ENCODE measurements at regions not wholly inside any gene's neighbourhood (a gene's known extent, or its start where the extent isn't known, plus 50 kb on each side); places are given as distances from the start of the nearest gene placed in this dataset.

- DNase-seq (ENCODE audit: low read depth), result no peak
- TF ChIP-seq, protein P1, sequence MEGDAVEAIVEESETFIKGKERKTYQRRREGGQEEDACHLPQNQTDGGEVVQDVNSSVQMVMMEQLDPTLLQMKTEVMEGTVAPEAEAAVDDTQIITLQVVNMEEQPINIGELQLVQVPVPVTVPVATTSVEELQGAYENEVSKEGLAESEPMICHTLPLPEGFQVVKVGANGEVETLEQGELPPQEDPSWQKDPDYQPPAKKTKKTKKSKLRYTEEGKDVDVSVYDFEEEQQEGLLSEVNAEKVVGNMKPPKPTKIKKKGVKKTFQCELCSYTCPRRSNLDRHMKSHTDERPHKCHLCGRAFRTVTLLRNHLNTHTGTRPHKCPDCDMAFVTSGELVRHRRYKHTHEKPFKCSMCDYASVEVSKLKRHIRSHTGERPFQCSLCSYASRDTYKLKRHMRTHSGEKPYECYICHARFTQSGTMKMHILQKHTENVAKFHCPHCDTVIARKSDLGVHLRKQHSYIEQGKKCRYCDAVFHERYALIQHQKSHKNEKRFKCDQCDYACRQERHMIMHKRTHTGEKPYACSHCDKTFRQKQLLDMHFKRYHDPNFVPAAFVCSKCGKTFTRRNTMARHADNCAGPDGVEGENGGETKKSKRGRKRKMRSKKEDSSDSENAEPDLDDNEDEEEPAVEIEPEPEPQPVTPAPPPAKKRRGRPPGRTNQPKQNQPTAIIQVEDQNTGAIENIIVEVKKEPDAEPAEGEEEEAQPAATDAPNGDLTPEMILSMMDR (IDR thresholded peaks at IDR 0.05; ENCODE audit: insufficient read depth, low read depth, low read length), result no peak
Observed at GRCh38 chr2:160550048-160550447, 56.4 kb upstream of the RBMS1 start.

DNA sequence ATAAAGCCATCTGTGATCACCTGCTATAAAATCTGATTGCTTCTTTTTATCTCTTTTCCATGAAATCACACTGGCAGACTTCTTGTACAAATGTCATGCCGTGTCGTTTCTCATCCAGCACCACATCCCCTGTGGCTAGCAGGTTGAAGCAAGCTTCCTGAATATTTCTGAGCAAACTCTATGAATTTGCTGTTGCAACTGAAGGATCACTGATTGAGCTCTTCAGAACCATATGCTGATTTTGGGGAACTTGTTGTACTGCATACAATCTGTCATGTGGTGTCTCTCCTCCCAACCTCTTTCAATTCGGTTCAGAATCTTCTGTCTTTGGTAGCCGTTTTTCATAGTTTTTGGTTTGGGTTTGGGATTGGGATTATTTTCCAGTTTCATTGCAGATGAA, 57.7 kb upstream of the RBMS1 start:
- TF ChIP-seq, protein P1 (IDR thresholded peaks at IDR 0.05; ENCODE audit: insufficient read depth, low read depth, low read length), result no peak
- DNase-seq (ENCODE audit: low read depth), result no peak
- H3K4me3 ChIP-seq (ENCODE audit: low read depth, low read length), result no peak overlapping the region

More at GRCh38 chr2:160550048-160550447, 56.4 kb upstream of the RBMS1 start:
- H3K4me3 ChIP-seq (ENCODE audit: low read depth, low read length), result no peak overlapping the region

- TF ChIP-seq, protein P1 (IDR thresholded peaks at IDR 0.05; ENCODE audit: insufficient read depth, low read depth, low read length), result no peak
- H3K4me3 ChIP-seq (ENCODE audit: low read depth, low read length), result no peak overlapping the region
- DNase-seq (ENCODE audit: low read depth), result no peak
Observed at GRCh38 chr2:160555420-160556071, 61.9 kb upstream of the RBMS1 start.

- no peak for DNase-seq (ENCODE audit: low read depth)
- TF ChIP-seq, protein P1 (IDR thresholded peaks at IDR 0.05; ENCODE audit: insufficient read depth, low read depth, low read length), result no peak
- H3K4me3 ChIP-seq (ENCODE audit: low read depth, low read length), result no peak overlapping the region
Observed at GRCh38 chr2:160557903-160558302, 64.3 kb upstream of the RBMS1 start.

GRCh38 chr2:160558531-160558930, 64.9 kb upstream of the RBMS1 start:
- H3K4me3 ChIP-seq (ENCODE audit: low read depth, low read length), result no peak overlapping the region
- no peak for DNase-seq (ENCODE audit: low read depth)
- TF ChIP-seq, protein P1 (IDR thresholded peaks at IDR 0.05; ENCODE audit: insufficient read depth, low read depth, low read length), result no peak

DNA sequence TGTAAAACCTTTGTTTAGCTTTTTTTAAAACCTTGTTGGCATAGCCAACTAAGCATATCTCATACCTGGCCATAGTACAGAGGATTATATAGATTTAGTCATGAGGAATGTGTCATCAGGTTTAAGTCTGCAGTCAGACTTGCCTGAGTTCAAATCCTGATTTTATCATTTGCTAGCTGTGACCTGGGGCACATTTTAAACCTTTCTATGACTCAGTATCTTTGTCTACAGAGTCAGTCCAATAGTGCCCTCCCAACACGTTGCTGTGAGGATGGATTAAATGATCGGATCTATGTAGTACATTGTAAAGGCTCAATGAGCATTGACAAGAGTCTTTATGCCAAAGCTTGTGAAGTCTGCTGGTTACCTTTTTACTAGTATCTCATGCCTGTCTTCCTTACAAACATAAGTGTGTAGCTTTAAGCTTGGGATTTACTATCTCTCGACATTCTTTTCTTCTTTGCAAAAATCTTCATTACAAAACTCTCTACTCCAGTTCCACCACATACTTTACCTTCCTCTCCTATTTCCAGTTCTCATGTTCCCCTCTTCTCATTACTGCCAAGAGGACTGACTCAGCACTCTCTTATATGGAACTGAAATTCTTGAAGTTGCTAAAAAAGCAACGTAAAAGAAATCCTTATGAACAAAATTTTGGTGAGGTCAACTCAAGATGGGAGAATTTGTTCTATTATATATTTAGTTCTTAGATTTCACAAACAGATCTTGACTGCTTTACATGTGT, 68.1 kb upstream of the RBMS1 start:
- peak; percentile 45 for DNase-seq (ENCODE audit: low read depth)
- H3K4me3 ChIP-seq (ENCODE audit: low read depth, low read length), result no peak overlapping the region
- TF ChIP-seq, protein P1 (IDR thresholded peaks at IDR 0.05; ENCODE audit: insufficient read depth, low read depth, low read length), result no peak
